ENCODE measurements at regions not wholly inside any gene's neighbourhood (a gene's known extent, or its start where the extent isn't known, plus 50 kb on each side); places are given as distances from the start of the nearest gene placed in this dataset.
"Not testable (repeated sequence)": the region's sequence is repeated elsewhere in the genome, so short reads cannot be mapped to it uniquely, and the experiment has no call there.

DNA sequence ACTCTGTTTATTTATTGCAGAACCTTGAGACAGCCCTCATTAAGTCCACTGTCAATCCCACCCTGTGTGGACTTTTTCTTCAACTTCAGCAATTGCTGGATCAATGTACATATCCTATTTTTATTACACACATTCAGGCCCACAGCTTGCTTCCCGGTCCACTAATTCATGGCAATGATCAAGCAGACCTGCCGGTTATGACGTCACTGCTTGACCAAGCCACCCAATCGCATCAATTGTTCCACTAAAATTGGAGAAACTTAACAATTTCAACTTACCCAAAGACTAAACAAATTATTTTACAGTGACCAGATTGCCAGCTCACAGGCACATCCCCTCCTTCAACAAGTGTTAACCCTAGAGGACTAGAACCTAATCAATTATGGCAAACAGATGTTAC lies 240.4 kb upstream of the MAGEB18 start:
- H3K27me3 ChIP-seq (ENCODE audit: insufficient read depth, low read depth, severe bottlenecking), result peaks cover 6% of the 10 kb centered on the region
- no peak for DNase-seq
- H3K27ac ChIP-seq, result no peak overlapping the region
- no peaks in the 10 kb centered on the region for H3K9me3 ChIP-seq (ENCODE audit: severe bottlenecking)
- H3K36me3 ChIP-seq, result no peaks in the 10 kb centered on the region
- no peak overlapping the region for H3K4me3 ChIP-seq (ENCODE audit: low read depth, low read length)
- TF ChIP-seq, protein P1, sequence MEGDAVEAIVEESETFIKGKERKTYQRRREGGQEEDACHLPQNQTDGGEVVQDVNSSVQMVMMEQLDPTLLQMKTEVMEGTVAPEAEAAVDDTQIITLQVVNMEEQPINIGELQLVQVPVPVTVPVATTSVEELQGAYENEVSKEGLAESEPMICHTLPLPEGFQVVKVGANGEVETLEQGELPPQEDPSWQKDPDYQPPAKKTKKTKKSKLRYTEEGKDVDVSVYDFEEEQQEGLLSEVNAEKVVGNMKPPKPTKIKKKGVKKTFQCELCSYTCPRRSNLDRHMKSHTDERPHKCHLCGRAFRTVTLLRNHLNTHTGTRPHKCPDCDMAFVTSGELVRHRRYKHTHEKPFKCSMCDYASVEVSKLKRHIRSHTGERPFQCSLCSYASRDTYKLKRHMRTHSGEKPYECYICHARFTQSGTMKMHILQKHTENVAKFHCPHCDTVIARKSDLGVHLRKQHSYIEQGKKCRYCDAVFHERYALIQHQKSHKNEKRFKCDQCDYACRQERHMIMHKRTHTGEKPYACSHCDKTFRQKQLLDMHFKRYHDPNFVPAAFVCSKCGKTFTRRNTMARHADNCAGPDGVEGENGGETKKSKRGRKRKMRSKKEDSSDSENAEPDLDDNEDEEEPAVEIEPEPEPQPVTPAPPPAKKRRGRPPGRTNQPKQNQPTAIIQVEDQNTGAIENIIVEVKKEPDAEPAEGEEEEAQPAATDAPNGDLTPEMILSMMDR (IDR thresholded peaks at IDR 0.05; ENCODE audit: low read depth, low read length), result no peak

DNA sequence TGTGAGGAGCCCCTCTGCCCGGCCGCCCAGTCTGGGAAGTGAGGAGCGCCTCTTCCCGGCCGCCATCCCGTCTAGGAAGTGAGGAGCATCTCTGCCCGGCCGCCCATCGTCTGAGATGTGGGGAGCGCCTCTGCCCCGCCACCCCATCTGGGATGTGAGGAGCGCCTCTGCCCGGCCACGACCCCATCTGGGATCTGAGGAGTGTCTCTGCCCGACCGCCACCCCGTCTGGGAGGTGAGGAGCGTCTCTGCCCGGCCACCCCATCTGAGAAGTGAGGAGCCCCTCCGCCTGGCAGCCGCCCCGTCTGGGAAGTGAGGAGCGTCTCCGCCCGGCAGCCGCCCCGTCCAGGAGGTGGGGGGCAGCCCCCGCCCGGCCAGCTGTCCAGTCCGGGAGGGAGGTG lies 232.4 kb upstream of the MAGEB18 start:
- not testable (repeated sequence) for H3K27ac ChIP-seq; DNase-seq; H3K9me3 ChIP-seq (ENCODE audit: severe bottlenecking); H3K36me3 ChIP-seq; H3K27me3 ChIP-seq (ENCODE audit: insufficient read depth, low read depth, severe bottlenecking); H3K4me3 ChIP-seq (ENCODE audit: low read depth, low read length)

DNA sequence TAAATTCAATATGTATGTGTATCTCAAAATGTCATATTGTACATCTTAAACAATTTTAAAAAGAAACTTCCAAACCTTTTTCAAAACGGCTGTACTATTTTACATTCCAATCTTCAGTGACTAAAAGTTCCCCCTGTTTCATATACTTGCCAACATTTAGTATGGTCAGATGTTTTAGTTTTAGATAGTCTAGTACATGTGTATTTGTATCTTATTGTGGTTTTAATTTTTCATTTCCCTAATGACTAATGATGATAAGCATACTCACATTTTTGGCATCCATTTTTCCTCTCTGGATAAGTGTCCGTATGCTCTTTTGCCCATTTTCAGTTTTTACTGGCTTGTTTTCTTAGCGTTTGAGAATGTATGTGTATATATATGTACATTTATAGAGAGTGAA lies 212.2 kb upstream of the MAGEB18 start:
- H3K9me3 ChIP-seq (ENCODE audit: severe bottlenecking), result no peaks in the 10 kb centered on the region
- no peaks in the 10 kb centered on the region for H3K36me3 ChIP-seq
- H3K27ac ChIP-seq, result no peak overlapping the region
- no peak overlapping the region for H3K4me3 ChIP-seq (ENCODE audit: low read depth, low read length)
- peaks cover 2% of the 10 kb centered on the region for H3K27me3 ChIP-seq (ENCODE audit: insufficient read depth, low read depth, severe bottlenecking)
- TF ChIP-seq, protein P1 (IDR thresholded peaks at IDR 0.05; ENCODE audit: low read depth, low read length), result no peak
- DNase-seq, result no peak

DNA sequence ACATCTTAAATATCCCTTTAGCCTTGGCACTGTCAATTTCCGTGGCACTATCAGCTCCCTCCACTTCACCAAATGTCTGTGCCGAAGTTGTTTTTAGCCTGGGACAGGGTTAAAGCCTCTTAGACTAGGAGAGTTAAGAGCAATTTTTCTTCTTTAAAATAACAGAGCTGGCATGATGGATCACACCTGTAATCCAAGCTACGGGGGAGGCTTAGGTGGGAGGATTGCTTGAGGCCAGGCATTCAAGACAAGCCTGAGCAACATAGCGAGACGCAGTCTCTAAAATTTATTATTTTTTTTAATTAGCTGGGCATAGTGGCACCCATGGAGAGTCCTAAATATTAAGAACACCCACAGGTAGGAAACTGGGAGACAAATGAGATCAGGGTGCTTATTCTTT lies 209.8 kb upstream of the MAGEB18 start:
- Histone ChIP-seq H3K9me3 (ENCODE audit: severe bottlenecking) (no peaks in the 10 kb centered on the region), H3K4me3 (ENCODE audit: low read depth, low read length) (no peak overlapping the region), H3K27me3 (ENCODE audit: insufficient read depth, low read depth, severe bottlenecking) (peaks cover 2% of the 10 kb centered on the region), H3K36me3 (no peaks in the 10 kb centered on the region), H3K27ac (no peak overlapping the region)
- TF ChIP-seq, protein P1 (IDR thresholded peaks at IDR 0.05; ENCODE audit: low read depth, low read length), result no peak
- no peak for DNase-seq

DNA sequence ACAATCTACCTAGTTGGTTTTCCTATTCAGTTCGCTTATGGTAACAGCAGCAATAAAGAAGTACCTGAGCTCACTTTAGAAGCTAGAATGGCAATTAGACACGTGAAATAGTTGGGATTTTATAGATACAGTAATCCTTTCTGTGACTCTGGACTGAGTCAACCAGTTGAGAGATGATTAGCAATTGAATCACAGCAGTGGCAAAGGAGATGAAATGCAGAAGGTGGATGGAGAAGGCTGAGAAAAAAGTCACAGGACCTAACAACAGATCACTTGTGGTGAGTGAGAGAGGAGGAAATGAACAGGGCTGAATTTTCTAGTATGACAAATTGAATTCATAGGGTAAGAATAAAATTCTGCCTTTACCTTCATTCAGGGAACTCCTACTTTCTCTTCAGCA lies 197.1 kb upstream of the MAGEB18 start:
- no peaks in the 10 kb centered on the region for H3K9me3 ChIP-seq (ENCODE audit: severe bottlenecking)
- no peaks in the 10 kb centered on the region for H3K36me3 ChIP-seq
- TF ChIP-seq, protein P1 (IDR thresholded peaks at IDR 0.05; ENCODE audit: low read depth, low read length), result no peak
- no peak for DNase-seq
- H3K27ac ChIP-seq, result no peak overlapping the region
- H3K4me3 ChIP-seq (ENCODE audit: low read depth, low read length), result no peak overlapping the region
- H3K27me3 ChIP-seq (ENCODE audit: insufficient read depth, low read depth, severe bottlenecking), result no peaks in the 10 kb centered on the region

DNA sequence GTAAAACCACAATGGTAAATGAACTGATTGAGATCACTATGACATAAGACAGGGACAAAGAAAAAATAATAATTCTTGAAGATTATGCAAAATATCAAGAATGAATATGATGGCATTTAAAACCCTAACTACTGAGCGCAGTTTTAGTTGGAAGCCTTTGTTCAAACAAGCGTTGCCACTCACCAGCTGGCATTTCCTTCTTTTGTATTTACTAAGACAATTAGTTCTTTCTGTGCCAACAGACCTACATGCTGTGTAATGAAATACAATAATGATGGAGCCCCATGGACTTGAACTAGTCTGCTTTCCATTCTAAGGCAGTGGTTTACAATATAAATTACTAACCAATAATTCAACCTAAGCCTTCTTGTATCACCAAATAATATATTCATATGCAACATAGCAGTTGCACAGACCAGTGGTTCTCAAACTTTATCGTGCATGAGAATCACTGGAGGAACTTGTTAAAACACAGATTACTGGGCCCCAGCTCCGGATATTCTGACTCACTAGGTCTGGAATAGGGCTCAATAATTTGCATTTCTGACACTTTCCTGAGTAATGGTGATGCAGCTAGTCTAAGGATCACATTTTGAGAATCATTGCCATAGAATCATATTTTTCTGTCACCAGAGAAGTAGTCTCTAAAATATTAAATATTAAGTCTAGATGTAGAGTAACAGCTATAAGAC lies 196.4 kb upstream of the MAGEB18 start:
- no peaks in the 10 kb centered on the region for H3K27me3 ChIP-seq (ENCODE audit: insufficient read depth, low read depth, severe bottlenecking)
- H3K4me3 ChIP-seq (ENCODE audit: low read depth, low read length), result no peak overlapping the region
- no peaks in the 10 kb centered on the region for H3K9me3 ChIP-seq (ENCODE audit: severe bottlenecking)
- H3K27ac ChIP-seq, result no peak overlapping the region
- no peak for DNase-seq
- no peaks in the 10 kb centered on the region for H3K36me3 ChIP-seq
- TF ChIP-seq, protein P1 (IDR thresholded peaks at IDR 0.05; ENCODE audit: low read depth, low read length), result no peak
